ENCODE measurements at regions not wholly inside any gene's neighbourhood (a gene's known extent, or its start where the extent isn't known, plus 50 kb on each side); places are given as distances from the start of the nearest gene placed in this dataset.

DNA sequence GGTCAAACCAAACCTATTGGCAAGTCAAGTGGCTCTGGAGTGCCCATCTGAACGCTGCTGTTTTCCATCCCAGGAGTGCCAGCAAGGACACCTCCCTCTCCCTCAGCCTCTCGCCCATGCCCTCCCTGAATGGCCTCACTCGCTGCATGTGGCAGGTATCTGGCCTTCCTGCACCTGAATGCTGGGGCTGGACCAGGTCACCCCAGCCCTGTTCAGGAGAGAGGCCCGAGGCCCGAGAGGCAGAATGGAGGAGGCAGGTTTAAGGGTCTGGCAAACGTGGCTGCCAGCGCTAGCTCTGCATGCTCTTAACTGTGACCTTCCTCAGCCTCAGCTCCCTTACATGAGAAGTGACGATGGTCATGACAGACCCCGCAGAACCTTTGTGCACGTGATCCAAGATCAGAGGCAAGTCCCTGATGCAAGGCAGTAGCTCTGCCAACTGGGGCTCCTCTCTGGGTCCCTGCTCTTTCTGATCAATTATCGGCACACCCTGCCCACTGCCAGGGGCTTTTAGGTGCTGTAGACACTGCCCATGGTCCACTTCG lies 295.7 kb upstream of the ZMIZ1 start:
- CTCF ChIA-PET, result interaction anchor here (1.6 kb wide), 1 partner anchor 19 kb away, joined by 5 read pairs; no protein-coding TSS in a partner anchor
- TF ChIP-seq, protein P1, sequence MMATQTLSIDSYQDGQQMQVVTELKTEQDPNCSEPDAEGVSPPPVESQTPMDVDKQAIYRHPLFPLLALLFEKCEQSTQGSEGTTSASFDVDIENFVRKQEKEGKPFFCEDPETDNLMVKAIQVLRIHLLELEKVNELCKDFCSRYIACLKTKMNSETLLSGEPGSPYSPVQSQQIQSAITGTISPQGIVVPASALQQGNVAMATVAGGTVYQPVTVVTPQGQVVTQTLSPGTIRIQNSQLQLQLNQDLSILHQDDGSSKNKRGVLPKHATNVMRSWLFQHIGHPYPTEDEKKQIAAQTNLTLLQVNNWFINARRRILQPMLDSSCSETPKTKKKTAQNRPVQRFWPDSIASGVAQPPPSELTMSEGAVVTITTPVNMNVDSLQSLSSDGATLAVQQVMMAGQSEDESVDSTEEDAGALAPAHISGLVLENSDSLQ (IDR thresholded peaks at IDR 0.05), result no peak
- no peak for TF ChIP-seq ARNT (IDR thresholded peaks at IDR 0.05)
- no peak for DNase-seq (ENCODE audit: extremely low spot score)
- POLR2A ChIA-PET, result no interaction called here

DNA sequence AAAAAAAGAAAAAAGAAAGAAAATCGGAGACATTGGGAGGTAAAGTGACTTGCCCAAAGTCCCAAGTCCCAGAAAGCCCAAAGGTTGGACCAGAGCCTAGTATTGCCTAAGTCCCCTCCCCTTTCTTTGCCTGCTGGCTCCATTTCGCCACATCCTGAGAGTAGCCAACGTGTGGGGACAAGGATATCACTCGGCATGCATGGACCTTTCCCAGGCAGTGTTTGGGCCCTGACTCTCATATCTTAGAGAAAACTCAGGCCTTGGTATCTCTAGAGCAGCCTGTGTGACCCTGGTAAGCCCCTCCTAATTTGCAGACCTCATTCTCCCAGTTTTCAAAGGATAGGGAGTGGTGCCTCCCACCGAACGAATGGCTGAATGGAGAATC lies 294.2 kb upstream of the ZMIZ1 start:
- POLR2A ChIA-PET, result no interaction called here
- TF ChIP-seq FOXA1 (IDR thresholded peaks at IDR 0.05) (no peak), SP1 (IDR thresholded peaks at IDR 0.05) (no peak), FOXM1 (IDR thresholded peaks at IDR 0.05; ENCODE audit: borderline replicate concordance) (no peak), L3MBTL2 (conservative IDR thresholded peaks at IDR 0.05) (no peak), CTBP1 (IDR thresholded peaks at IDR 0.05; ENCODE audit: borderline replicate concordance) (no peak), SUZ12 (IDR thresholded peaks at IDR 0.05) (no peak), TARDBP (IDR thresholded peaks at IDR 0.05) (no peak), NFRKB (IDR thresholded peaks at IDR 0.05) (no peak), ELF4 (IDR thresholded peaks at IDR 0.05) (no peak), ARNT (IDR thresholded peaks at IDR 0.05) (no peak), FOXK2 (IDR thresholded peaks at IDR 0.05) (no peak)
- CTCF ChIA-PET, result no interaction called here
- DNase-seq (ENCODE audit: extremely low spot score), result no peak

- CTCF ChIA-PET, result interaction anchor here (0.6 kb wide), 2 partner anchors 1342 to 1725 kb away, joined by 4 read pairs; no protein-coding TSS in a partner anchor
- peak; percentile 32 for DNase-seq (ENCODE audit: extremely low spot score)
- POLR2A ChIA-PET, result no interaction called here
- no peak for TF ChIP-seq TARDBP (IDR thresholded peaks at IDR 0.05)
- no peak for TF ChIP-seq FOXA1 (IDR thresholded peaks at IDR 0.05)
- TF ChIP-seq ELF4 (IDR thresholded peaks at IDR 0.05), result no peak
- TF ChIP-seq L3MBTL2 (conservative IDR thresholded peaks at IDR 0.05), result 0 out of 2 replicates have a peak, but pooled peaks have one; percentile 28
- no peak for TF ChIP-seq SUZ12 (IDR thresholded peaks at IDR 0.05)
These were observed 293.6 kb upstream of the ZMIZ1 start for GRCh38 chr10:78774999-78775711.

DNA sequence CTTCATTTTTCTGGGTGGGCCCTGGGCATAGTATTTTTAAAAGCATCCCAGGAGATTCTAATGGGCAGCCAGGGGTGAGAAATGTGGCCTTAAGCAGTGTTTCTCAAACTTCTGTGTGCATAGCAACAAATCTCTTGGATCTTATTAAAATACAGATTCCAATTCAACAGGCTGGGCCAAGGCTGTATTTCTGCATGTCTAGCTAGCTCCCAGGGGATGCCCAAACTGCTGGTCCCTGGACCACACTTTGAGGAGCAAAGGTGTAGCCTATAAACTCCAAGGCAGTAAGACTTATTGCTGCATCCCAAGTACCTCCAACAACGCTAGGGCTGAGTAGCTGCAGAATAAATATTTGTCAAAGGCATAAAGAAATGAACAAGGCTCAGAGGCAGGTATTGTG lies 292.9 kb upstream of the ZMIZ1 start:
- TF ChIP-seq FOXK2 (IDR thresholded peaks at IDR 0.05) (no peak), TARDBP (IDR thresholded peaks at IDR 0.05) (no peak), SUZ12 (IDR thresholded peaks at IDR 0.05) (no peak), NFRKB (IDR thresholded peaks at IDR 0.05) (no peak), CTBP1 (IDR thresholded peaks at IDR 0.05; ENCODE audit: borderline replicate concordance) (no peak), LEF1 (IDR thresholded peaks at IDR 0.05; ENCODE audit: borderline replicate concordance) (no peak), L3MBTL2 (conservative IDR thresholded peaks at IDR 0.05) (no peak), FOXA1 (IDR thresholded peaks at IDR 0.05) (no peak), SP1 (IDR thresholded peaks at IDR 0.05) (no peak), HDGF (IDR thresholded peaks at IDR 0.05; ENCODE audit: borderline replicate concordance) (no peak), ZNF384 (IDR thresholded peaks at IDR 0.05) (no peak), FOXM1 (IDR thresholded peaks at IDR 0.05; ENCODE audit: borderline replicate concordance) (no peak), ELF4 (IDR thresholded peaks at IDR 0.05) (no peak), BHLHE40 (IDR thresholded peaks at IDR 0.05; ENCODE audit: borderline replicate concordance) (no peak), ARNT (IDR thresholded peaks at IDR 0.05) (no peak)
- TF ChIP-seq, protein P1 (IDR thresholded peaks at IDR 0.05), result no peak
- no peak for DNase-seq (ENCODE audit: extremely low spot score)
- POLR2A ChIA-PET, result no interaction called here
- CTCF ChIA-PET, result interaction anchor here (0.6 kb wide), 2 partner anchors 1341 to 1725 kb away, joined by 4 read pairs; no protein-coding TSS in a partner anchor

DNA sequence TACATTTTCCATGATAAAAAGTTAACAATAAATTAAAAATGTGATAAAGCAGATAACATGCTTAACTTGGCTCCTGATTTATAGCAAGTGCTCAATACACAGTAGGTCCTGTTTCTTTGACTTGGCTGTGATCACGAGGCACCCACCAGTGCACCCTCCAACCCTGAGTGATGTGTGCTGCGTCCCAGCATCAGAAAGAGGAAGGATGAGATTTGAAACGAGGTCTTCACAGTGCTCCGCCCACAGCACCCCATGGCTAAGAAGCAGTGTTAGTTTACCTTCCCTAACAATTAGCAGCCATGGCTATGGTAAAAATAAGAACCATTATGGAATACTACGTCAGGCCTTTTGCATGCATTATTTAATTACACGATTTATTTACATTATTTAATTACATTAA lies 292.0 kb upstream of the ZMIZ1 start:
- CTCF ChIA-PET, result no interaction called here
- DNase-seq (ENCODE audit: extremely low spot score), result no peak
- POLR2A ChIA-PET, result no interaction called here
- TF ChIP-seq CTBP1 (IDR thresholded peaks at IDR 0.05; ENCODE audit: borderline replicate concordance), result no peak
- no peak for TF ChIP-seq FOXK2 (IDR thresholded peaks at IDR 0.05)
- no peak for TF ChIP-seq TARDBP (IDR thresholded peaks at IDR 0.05)
- TF ChIP-seq, protein P1 (IDR thresholded peaks at IDR 0.05), result no peak
- no peak for TF ChIP-seq ARNT (IDR thresholded peaks at IDR 0.05)
- TF ChIP-seq HDGF (IDR thresholded peaks at IDR 0.05; ENCODE audit: borderline replicate concordance), result no peak
- no peak for TF ChIP-seq FOXA1 (IDR thresholded peaks at IDR 0.05)
- no peak for TF ChIP-seq NFRKB (IDR thresholded peaks at IDR 0.05)
- TF ChIP-seq FOXM1 (IDR thresholded peaks at IDR 0.05; ENCODE audit: borderline replicate concordance), result no peak
- TF ChIP-seq BHLHE40 (IDR thresholded peaks at IDR 0.05; ENCODE audit: borderline replicate concordance), result no peak
- no peak for TF ChIP-seq SP1 (IDR thresholded peaks at IDR 0.05)
- TF ChIP-seq ELF4 (IDR thresholded peaks at IDR 0.05), result no peak
- TF ChIP-seq LEF1 (IDR thresholded peaks at IDR 0.05; ENCODE audit: borderline replicate concordance), result no peak
- TF ChIP-seq ZNF384 (IDR thresholded peaks at IDR 0.05), result no peak
- no peak for TF ChIP-seq L3MBTL2 (conservative IDR thresholded peaks at IDR 0.05)

DNA sequence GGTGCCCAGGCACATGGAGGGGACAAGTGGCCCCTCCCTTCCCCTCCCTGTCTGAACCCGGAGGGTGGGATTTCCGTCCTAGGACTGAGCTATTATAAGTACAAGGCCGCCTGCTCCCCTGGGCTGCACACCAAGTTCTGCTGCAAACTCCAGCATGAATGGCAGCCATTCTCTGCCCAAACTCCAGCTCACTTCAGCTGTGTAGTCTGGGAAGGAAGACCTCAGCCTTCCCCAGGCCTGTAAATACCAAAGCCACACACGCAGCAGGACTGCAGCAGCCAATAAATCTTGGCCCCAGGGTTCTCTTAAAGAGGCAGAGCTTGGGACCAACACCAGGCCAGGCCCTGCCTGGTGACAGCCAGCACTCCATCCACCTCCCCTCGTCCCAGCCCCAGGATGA lies 291.3 kb upstream of the ZMIZ1 start:
- peak; percentile 49 for DNase-seq (ENCODE audit: extremely low spot score)
- peak; percentile 31; the same call in 1 of the 2 replicates for TF ChIP-seq CTBP1 (IDR thresholded peaks at IDR 0.05; ENCODE audit: borderline replicate concordance)
- TF ChIP-seq L3MBTL2 (conservative IDR thresholded peaks at IDR 0.05), result no peak
- TF ChIP-seq, protein P1 (IDR thresholded peaks at IDR 0.05), result peak; percentile 87
- no peak for TF ChIP-seq ARNT (IDR thresholded peaks at IDR 0.05)
- no peak for TF ChIP-seq HDGF (IDR thresholded peaks at IDR 0.05; ENCODE audit: borderline replicate concordance)
- no peak for TF ChIP-seq LEF1 (IDR thresholded peaks at IDR 0.05; ENCODE audit: borderline replicate concordance)
- CTCF ChIA-PET, result interaction anchor here (0.5 kb wide), 1 partner anchor 298 kb away, joined by 3 read pairs; no protein-coding TSS in a partner anchor
- POLR2A ChIA-PET, result no interaction called here

Data from HEK293T (cell line).